ENCODE measurements at regions not wholly inside any gene's neighbourhood (a gene's known extent, or its start where the extent isn't known, plus 50 kb on each side); places are given as distances from the start of the nearest gene placed in this dataset.

DNA sequence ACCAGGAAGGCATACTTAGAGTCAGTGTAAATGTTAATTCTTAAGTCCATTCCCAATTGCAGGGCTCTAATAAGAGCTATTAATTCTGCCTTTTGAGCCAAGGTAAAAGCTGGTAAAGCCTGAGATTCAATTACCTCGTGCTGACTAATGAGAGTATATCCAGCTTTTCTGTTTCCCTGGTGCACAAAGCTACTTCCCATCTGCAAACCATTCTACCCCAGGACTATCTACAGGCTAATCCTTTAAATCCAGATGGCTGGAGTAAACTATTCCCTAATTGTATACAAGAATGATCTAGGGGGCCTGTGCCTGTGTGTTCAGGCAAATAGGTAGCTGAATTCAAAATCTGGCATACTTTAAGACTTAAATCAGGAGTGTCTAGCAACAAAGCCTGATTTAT is 365.0 kb downstream of the GPM6A start:
- TF ChIP-seq, protein P1, sequence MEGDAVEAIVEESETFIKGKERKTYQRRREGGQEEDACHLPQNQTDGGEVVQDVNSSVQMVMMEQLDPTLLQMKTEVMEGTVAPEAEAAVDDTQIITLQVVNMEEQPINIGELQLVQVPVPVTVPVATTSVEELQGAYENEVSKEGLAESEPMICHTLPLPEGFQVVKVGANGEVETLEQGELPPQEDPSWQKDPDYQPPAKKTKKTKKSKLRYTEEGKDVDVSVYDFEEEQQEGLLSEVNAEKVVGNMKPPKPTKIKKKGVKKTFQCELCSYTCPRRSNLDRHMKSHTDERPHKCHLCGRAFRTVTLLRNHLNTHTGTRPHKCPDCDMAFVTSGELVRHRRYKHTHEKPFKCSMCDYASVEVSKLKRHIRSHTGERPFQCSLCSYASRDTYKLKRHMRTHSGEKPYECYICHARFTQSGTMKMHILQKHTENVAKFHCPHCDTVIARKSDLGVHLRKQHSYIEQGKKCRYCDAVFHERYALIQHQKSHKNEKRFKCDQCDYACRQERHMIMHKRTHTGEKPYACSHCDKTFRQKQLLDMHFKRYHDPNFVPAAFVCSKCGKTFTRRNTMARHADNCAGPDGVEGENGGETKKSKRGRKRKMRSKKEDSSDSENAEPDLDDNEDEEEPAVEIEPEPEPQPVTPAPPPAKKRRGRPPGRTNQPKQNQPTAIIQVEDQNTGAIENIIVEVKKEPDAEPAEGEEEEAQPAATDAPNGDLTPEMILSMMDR (IDR thresholded peaks at IDR 0.05), result no peak

GRCh38 chr4:175450446-175450845 is 361.6 kb downstream of the GPM6A start:
- TF ChIP-seq, protein P1 (IDR thresholded peaks at IDR 0.05), result no peak

DNA sequence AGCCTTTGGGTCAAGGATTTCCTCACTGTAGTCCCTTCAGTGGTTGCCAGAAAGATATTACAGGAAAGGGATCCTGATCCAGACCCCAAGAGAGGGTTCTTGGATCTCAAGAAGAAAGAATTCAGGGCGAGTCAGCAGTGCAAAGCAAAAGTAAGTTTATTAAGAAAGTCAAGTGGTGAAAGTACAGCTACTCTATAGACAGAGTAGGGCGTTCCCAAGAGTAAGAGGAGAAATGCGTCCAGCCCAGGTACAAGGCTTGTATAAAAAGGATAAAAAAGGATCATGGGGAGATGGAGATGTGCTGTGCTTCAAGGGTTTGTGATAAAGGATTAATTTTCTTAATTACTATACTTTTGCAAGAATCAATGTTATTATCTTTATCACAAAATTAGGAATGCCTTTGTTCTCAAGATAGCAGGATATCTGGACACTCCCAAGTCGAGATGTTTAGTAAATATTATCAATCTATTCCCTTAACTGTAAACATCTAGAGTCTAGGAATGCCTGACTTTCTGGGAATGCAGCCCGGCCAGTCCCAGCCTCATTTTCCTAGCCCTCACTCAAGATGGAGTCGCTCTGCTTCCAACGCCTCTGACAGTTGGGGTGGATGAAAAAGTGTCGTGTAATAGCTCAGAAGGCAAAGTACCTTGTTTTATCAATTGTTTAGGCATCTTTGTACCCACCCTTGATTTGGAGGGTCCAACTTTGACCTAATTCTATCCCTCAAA is 360.7 kb downstream of the GPM6A start:
- TF ChIP-seq, protein P1 (IDR thresholded peaks at IDR 0.05), result no peak

GRCh38 chr4:175453456-175453855 is 358.6 kb downstream of the GPM6A start:
- TF ChIP-seq, protein P1 (IDR thresholded peaks at IDR 0.05), result no peak

DNA sequence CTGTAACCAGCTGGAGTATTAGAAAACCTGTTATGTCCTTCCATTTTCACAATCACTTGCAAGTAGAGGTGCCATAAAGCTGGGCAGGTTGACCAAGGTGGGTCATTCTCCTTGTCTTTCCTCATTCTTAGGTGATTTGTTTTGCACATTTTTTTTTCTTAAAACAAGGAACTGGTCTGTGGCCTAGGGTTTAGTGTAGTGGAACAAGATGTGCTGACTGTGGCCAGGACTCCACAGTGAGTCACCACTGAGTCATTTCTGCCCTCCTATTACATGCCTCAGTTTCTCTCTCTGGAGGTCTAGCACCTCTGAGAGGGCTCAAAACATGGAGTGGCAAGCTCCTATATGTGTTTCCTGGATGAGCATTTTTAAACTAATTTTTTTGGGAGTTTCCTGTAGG is 355.9 kb downstream of the GPM6A start:
- TF ChIP-seq, protein P1 (IDR thresholded peaks at IDR 0.05), result no peak

GRCh38 chr4:175457956-175458355 is 354.1 kb downstream of the GPM6A start:
- TF ChIP-seq, protein P1 (IDR thresholded peaks at IDR 0.05), result no peak

DNA sequence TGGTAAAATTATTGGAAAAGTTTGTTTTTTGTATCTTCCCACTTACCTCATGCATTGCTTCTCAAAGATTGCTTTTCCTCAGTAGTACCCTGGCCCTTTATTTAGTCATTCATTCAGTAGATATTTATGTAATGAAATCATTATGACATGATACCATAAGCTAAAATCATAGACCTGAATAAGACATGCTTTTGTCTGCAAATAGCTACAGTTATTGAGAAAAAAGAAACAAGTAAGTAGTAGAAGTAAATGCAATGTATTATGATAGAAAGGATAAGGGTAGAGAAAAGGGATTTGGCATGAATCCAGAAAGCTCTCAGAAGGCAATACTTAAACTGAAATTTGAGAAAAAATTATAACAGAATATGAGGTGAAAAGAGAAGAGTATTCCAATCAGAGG is 352.5 kb downstream of the GPM6A start:
- TF ChIP-seq, protein P1 (IDR thresholded peaks at IDR 0.05), result no peak

- TF ChIP-seq, protein P1 (IDR thresholded peaks at IDR 0.05), result no peak
Measured at GRCh38 chr4:175460414-175460813, 351.6 kb downstream of the GPM6A start.

Measured in LNCAP (cell line).